Lower leg skin (tissue), 4 donors: ENCODE measurements at regions not wholly inside any gene's neighbourhood (a gene's known extent, or its start where the extent isn't known, plus 50 kb on each side); places are given as distances from the start of the nearest gene placed in this dataset.

Source experiments
- DNase-seq, 2 donors: peaks; one replicate each; pipeline ENCODE4 v3.0.0-alpha.2; 2019; ENCODE audit warnings: low spot score in 2 of 2
- H3K4me3 ChIP-seq: fragments of 200-600 bp; sonication (generic); 2 replicates; pipeline ENCODE4 v1.5.1; 2017; ENCODE audit warnings: mild to moderate bottlenecking, low read depth; ENCODE audit not compliant: poor library complexity, severe bottlenecking
- CTCF ChIP-seq, 3 donors: fragments of 450-650 bp; IDR thresholded peaks; one replicate each; pipeline ENCODE4 v1.5.1; 2016; ENCODE audit warnings: antibody characterized with exemption in 3 of 3, mild to moderate bottlenecking in 3 of 3, moderate library complexity in 2 of 3
- POLR2A ChIP-seq, 2 donors: fragments of 450-650 bp; IDR thresholded peaks; one replicate each; pipeline ENCODE4 v1.6.1; 2016 to 2017; ENCODE audit warnings: antibody characterized with exemption in 2 of 2, mild to moderate bottlenecking in 1 of 2, moderate library complexity in 1 of 2
- WGBS, 2 donors: methylation state at CpG; one replicate each; pipeline ENCODE4 v1.1.5; 2018; 5-methylcytosine and 5-hydroxymethylcytosine counted together
- intact Hi-C: fragments of 100-400 bp; cut with DNase I; formaldehyde crosslinking; loops from one replicate; pipeline ENCODE4 v1.15.0; 2023; ENCODE audit warnings: low total_unique reads

DNA sequence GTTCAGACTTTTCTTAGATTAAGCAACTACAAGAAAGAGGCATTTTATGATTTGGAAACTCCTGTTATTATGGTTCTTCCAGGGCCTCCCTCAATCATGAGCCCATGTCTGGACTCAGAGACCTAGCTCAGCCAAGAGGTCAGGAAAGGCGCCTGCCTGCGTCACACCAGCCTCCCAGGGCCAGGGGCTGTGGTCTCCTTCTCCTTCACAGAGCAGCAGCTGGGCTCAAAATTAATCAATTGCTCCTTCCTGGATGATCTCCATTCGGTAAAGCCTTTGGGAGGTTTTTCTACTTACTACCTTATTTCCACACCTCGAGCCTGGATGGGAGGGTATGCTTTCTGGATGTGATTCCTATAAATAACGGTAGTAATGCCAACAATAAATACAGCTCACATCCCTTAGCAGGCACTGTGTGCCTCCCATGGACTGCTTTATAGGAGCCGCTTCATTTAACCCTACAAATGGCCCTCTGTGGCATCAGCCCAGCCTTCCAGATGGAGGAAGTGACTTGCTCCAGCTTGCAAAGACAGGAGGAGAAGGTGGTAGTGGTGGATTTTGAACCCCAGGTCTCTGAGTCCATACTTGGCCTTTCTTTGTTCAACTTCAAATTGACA lies 1445.6 kb downstream of the TBC1D22A start:
- intact Hi-C loops, result no loop called here
- 67 to 70% methylated on average over 6 of the region's 6 CpGs for WGBS, 2 donors
- TF ChIP-seq CTCF (IDR thresholded peaks at IDR 0.05), result no peak
- no peak for TF ChIP-seq POLR2A (IDR thresholded peaks at IDR 0.05)

GRCh38 chr22:48205790-48206189 lies 1443.3 kb downstream of the TBC1D22A start:
- 76 to 79% methylated on average over 3 of the region's 3 CpGs for WGBS, 2 donors
- no peak overlapping the region for H3K4me3 ChIP-seq
- TF ChIP-seq CTCF (IDR thresholded peaks at IDR 0.05) (no peak), POLR2A (IDR thresholded peaks at IDR 0.05) (no peak)
- intact Hi-C loops, result no loop called here
- DNase-seq, result no peak

More for the DNA sequence above, 1445.6 kb downstream of the TBC1D22A start:
- DNase-seq, result no peak
- no peak overlapping the region for H3K4me3 ChIP-seq

DNA sequence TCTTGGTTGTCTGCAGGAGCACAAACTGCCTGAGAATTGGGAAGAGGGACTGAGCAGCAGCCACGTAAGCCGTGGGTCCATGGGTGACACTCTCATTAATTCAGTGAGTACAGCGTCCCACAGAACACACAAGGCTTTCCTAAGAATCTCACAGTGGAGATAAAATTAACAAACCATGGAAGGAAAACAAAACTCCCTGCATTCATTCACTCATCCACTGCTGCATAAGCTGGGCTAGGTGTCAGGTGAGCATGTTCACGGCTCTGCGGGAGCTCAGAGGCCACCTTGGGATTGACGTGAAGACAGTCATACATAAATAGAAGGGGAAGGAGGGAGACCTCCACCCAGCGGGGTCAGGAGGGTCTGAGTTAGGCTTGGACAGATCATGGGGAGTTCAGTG lies 1442.7 kb downstream of the TBC1D22A start:
- DNase-seq, result no peak
- TF ChIP-seq CTCF (IDR thresholded peaks at IDR 0.05), result no peak
- TF ChIP-seq POLR2A (IDR thresholded peaks at IDR 0.05), result no peak
- no peak overlapping the region for H3K4me3 ChIP-seq
- WGBS, 2 donors, result 84 to 90% methylated on average over 7 of the region's 7 CpGs
- intact Hi-C loops, result no loop called here

- 60 to 65% methylated on average over 2 of the region's 2 CpGs for WGBS, 2 donors
- intact Hi-C loops, result no loop called here
- DNase-seq, result no peak
- no peak for TF ChIP-seq CTCF (IDR thresholded peaks at IDR 0.05)
- no peak for TF ChIP-seq POLR2A (IDR thresholded peaks at IDR 0.05)
- no peak overlapping the region for H3K4me3 ChIP-seq
Measured at GRCh38 chr22:48204296-48204695, 1441.8 kb downstream of the TBC1D22A start.

DNA sequence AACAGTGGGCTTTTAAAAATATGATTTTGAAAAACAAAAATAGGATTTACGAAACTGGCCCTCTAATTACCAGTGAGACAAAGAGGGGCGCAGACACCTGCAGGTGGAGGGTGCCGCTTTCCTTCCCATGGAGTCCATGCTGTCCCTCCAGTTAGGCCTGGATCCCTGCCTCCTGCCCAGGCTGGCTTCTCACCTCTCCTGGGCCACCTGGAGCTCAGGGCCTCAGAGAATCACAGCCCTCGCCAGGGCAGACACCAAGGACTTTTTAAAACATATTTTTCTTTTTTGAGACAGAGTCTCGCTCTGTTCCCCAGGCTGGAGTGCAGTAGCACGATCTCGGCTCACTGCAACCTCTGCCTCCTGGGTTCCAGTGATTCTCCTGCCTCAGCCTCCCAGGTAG lies 1437.2 kb downstream of the TBC1D22A start:
- WGBS, 2 donors, result 88 to 92% methylated on average over 7 of the region's 7 CpGs
- DNase-seq, result no peak
- TF ChIP-seq POLR2A (IDR thresholded peaks at IDR 0.05) (no peak), CTCF (IDR thresholded peaks at IDR 0.05) (no peak)
- intact Hi-C loops, result no loop called here
- H3K4me3 ChIP-seq, result no peak overlapping the region
